ENCODE measurements at regions not wholly inside any gene's neighbourhood (a gene's known extent, or its start where the extent isn't known, plus 50 kb on each side); places are given as distances from the start of the nearest gene placed in this dataset.

DNA sequence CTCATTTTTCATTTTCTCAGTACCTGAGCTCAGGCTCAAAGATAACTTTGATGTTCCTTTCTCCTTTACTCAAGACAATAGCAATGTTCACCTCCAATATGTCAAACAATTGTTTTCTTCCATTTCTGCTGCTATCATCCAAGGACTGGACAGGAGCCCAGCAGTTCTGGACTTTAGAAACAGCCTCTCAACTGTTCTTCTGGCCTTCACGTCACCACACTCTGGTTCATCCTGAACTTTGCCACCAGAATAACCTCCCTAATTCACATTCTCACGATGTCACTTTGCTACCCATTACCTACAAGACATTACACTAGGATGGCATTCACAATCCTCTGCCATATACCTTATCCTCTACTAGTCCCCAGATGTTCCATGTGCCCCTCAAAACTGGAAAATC is 60.6 kb upstream of the PLEKHG1 start:
- no peaks in the 10 kb centered on the region for H3K9me3 Mint-ChIP-seq
- no peaks in the 10 kb centered on the region for H3K36me3 Mint-ChIP-seq
- ATAC-seq (replicated peaks in 1 of 4) (no peak), DNase-seq (no peak)
- H3K27ac Mint-ChIP-seq, result no peak overlapping the region
- 93% methylated on average over 2 of the region's 2 CpGs for WGBS (ENCODE audit: insufficient coverage)
- POLR2A ChIA-PET, result interaction anchor here in 1 of 2 donors (0.6 kb wide), 1 partner anchor 281 kb away, joined by 4 read pairs; no protein-coding TSS in a partner anchor
- H3K27me3 ChIP-seq (replicated peaks in 1 of 2; ENCODE audit: control insufficient read depth in 2 of 2, extremely low read depth in 1 of 2, insufficient read depth in 2 of 2, low read length in 1 of 2), result peaks cover 0 to 8% of the 10 kb centered on the region in 2 experiments
- CTCF ChIA-PET, result no interaction called here
- H3K4me3 ChIP-seq (ENCODE audit: control insufficient read depth in 1 of 2, extremely low read depth in 1 of 2, low read length in 1 of 2), result no peak overlapping the region
- no peaks in the 10 kb centered on the region for H3K9me3 ChIP-seq
- H3K4me1 ChIP-seq (ENCODE audit: control insufficient read depth in 1 of 2, extremely low read depth in 1 of 2, insufficient read depth in 2 of 2, low read length in 2 of 2), result no peaks in the 10 kb centered on the region
- no peaks in the 10 kb centered on the region for H3K36me3 ChIP-seq (ENCODE audit: control insufficient read depth in 2 of 2, extremely low read depth in 1 of 2, insufficient read depth in 1 of 2, low read length in 1 of 2)
- no peak overlapping the region for H3K4me3 Mint-ChIP-seq
- peaks cover 17 to 25% of the 10 kb centered on the region in 2 donors for H3K27me3 Mint-ChIP-seq
- no peak overlapping the region for H3K27ac ChIP-seq (ENCODE audit: low read length)
- H3K4me1 Mint-ChIP-seq, result no peaks in the 10 kb centered on the region

DNA sequence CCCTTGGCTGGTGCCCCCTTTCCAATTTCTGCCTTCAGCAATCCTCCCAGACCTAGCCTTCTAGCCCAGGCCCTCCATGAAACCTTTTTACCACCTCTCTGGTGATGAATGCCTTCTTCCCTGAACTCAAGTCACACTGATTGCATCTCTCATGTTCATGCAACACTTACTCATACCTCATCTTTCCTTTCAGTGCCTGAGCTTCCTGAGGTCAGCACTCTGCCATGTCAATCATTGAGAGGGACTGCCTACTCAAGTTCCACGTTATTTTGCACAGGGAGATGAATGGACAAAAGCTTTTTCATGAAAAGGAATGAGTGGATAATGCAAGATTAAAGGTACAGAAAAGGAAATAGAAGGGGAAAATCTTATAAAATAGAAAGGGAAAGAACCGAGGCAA is 60.1 kb upstream of the PLEKHG1 start:
- no peak overlapping the region for H3K27ac Mint-ChIP-seq
- no peaks in the 10 kb centered on the region for H3K36me3 Mint-ChIP-seq
- no peaks in the 10 kb centered on the region for H3K9me3 ChIP-seq
- H3K4me1 ChIP-seq (ENCODE audit: control insufficient read depth in 1 of 2, extremely low read depth in 1 of 2, insufficient read depth in 2 of 2, low read length in 2 of 2), result no peaks in the 10 kb centered on the region
- H3K27me3 Mint-ChIP-seq, result peaks cover 17 to 25% of the 10 kb centered on the region in 2 donors
- no peaks in the 10 kb centered on the region for H3K36me3 ChIP-seq (ENCODE audit: control insufficient read depth in 2 of 2, extremely low read depth in 1 of 2, insufficient read depth in 1 of 2, low read length in 1 of 2)
- H3K9me3 Mint-ChIP-seq, result no peaks in the 10 kb centered on the region
- WGBS (ENCODE audit: insufficient coverage), result 83% methylated on average over 1 of the region's 2 CpGs
- ATAC-seq (replicated peaks in 1 of 4) (no peak), DNase-seq (no peak)
- no peak overlapping the region for H3K4me3 Mint-ChIP-seq
- no peak overlapping the region for H3K4me3 ChIP-seq (ENCODE audit: control insufficient read depth in 1 of 2, extremely low read depth in 1 of 2, low read length in 1 of 2)
- no peak overlapping the region for H3K27ac ChIP-seq (ENCODE audit: low read length)
- ChIA-PET CTCF (no interaction called here), POLR2A (no interaction called here)
- peaks cover 0 to 8% of the 10 kb centered on the region in 2 experiments for H3K27me3 ChIP-seq (replicated peaks in 1 of 2; ENCODE audit: control insufficient read depth in 2 of 2, extremely low read depth in 1 of 2, insufficient read depth in 2 of 2, low read length in 1 of 2)
- H3K4me1 Mint-ChIP-seq, result no peaks in the 10 kb centered on the region

DNA sequence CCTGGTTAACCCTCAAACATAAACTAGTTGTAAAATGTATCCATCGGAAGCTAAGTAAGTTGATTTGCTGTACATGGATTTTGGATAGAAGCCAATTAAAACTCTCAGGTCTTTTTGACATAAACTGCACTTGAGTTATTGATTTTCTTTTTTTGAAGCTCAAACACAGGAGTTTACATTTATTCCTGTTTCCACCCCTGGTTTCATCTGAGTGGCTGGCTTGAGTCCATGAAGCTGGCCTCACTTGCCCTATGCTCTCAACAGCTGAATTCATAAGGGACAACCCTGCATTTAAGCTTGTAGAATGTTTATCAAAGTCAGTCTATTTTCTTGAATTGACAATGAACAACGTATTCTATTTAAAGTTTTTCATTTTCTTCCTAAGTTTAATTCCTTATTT is 58.1 kb upstream of the PLEKHG1 start:
- CTCF ChIA-PET, result no interaction called here
- peaks cover 15 to 28% of the 10 kb centered on the region in 2 donors for H3K27me3 Mint-ChIP-seq
- no peaks in the 10 kb centered on the region for H3K36me3 Mint-ChIP-seq
- no CpG with 5 or more reads among the region's 2 CpGs for WGBS (ENCODE audit: insufficient coverage)
- no peak overlapping the region for H3K4me3 Mint-ChIP-seq
- DNase-seq (no peak), ATAC-seq (replicated peaks in 1 of 4) (no peak)
- Histone ChIP-seq H3K27ac (ENCODE audit: low read length) (no peak overlapping the region), H3K36me3 (ENCODE audit: control insufficient read depth in 2 of 2, extremely low read depth in 1 of 2, insufficient read depth in 1 of 2, low read length in 1 of 2) (no peaks in the 10 kb centered on the region), H3K4me1 (ENCODE audit: control insufficient read depth in 1 of 2, extremely low read depth in 1 of 2, insufficient read depth in 2 of 2, low read length in 2 of 2) (no peaks in the 10 kb centered on the region), H3K4me3 (ENCODE audit: control insufficient read depth in 1 of 2, extremely low read depth in 1 of 2, low read length in 1 of 2) (no peak overlapping the region), H3K27me3 (replicated peaks in 1 of 2; ENCODE audit: control insufficient read depth in 2 of 2, extremely low read depth in 1 of 2, insufficient read depth in 2 of 2, low read length in 1 of 2) (peaks cover 0 to 10% of the 10 kb centered on the region in 2 experiments), H3K9me3 (no peaks in the 10 kb centered on the region)
- no peak overlapping the region for H3K27ac Mint-ChIP-seq
- POLR2A ChIA-PET, result no interaction called here
- H3K4me1 Mint-ChIP-seq, result no peaks in the 10 kb centered on the region
- H3K9me3 Mint-ChIP-seq, result no peaks in the 10 kb centered on the region

GRCh38 chr6:150543178-150543577 is 56.5 kb upstream of the PLEKHG1 start:
- Histone ChIP-seq H3K4me1 (ENCODE audit: control insufficient read depth in 1 of 2, extremely low read depth in 1 of 2, insufficient read depth in 2 of 2, low read length in 2 of 2) (no peaks in the 10 kb centered on the region), H3K27me3 (replicated peaks in 1 of 2; ENCODE audit: control insufficient read depth in 2 of 2, extremely low read depth in 1 of 2, insufficient read depth in 2 of 2, low read length in 1 of 2) (peaks cover 0 to 11% of the 10 kb centered on the region in 2 experiments), H3K9me3 (no peaks in the 10 kb centered on the region), H3K27ac (ENCODE audit: low read length) (no peak overlapping the region), H3K36me3 (ENCODE audit: control insufficient read depth in 2 of 2, extremely low read depth in 1 of 2, insufficient read depth in 1 of 2, low read length in 1 of 2) (no peaks in the 10 kb centered on the region), H3K4me3 (ENCODE audit: control insufficient read depth in 1 of 2, extremely low read depth in 1 of 2, low read length in 1 of 2) (no peak overlapping the region)
- POLR2A ChIA-PET, result no interaction called here
- Mint-ChIP-seq H3K27me3 (peaks cover 21 to 35% of the 10 kb centered on the region in 2 donors), H3K4me3 (no peak overlapping the region), H3K4me1 (no peaks in the 10 kb centered on the region), H3K27ac (no peak overlapping the region), H3K9me3 (no peaks in the 10 kb centered on the region), H3K36me3 (no peaks in the 10 kb centered on the region)
- CTCF ChIA-PET, result no interaction called here
- DNase-seq (no peak), ATAC-seq (replicated peaks in 1 of 4) (no peak)

GRCh38 chr6:150544793-150545192 is 54.9 kb upstream of the PLEKHG1 start:
- Histone ChIP-seq H3K36me3 (ENCODE audit: control insufficient read depth in 2 of 2, extremely low read depth in 1 of 2, insufficient read depth in 1 of 2, low read length in 1 of 2) (no peaks in the 10 kb centered on the region), H3K27me3 (replicated peaks in 1 of 2; ENCODE audit: control insufficient read depth in 2 of 2, extremely low read depth in 1 of 2, insufficient read depth in 2 of 2, low read length in 1 of 2) (peaks cover 0 to 17% of the 10 kb centered on the region in 2 experiments), H3K4me1 (ENCODE audit: control insufficient read depth in 1 of 2, extremely low read depth in 1 of 2, insufficient read depth in 2 of 2, low read length in 2 of 2) (no peaks in the 10 kb centered on the region), H3K27ac (ENCODE audit: low read length) (no peak overlapping the region), H3K9me3 (no peaks in the 10 kb centered on the region), H3K4me3 (ENCODE audit: control insufficient read depth in 1 of 2, extremely low read depth in 1 of 2, low read length in 1 of 2) (no peak overlapping the region)
- peaks cover 16 to 28% of the 10 kb centered on the region in 2 donors for H3K27me3 Mint-ChIP-seq
- POLR2A ChIA-PET, result no interaction called here
- DNase-seq, result no peak
- H3K36me3 Mint-ChIP-seq, result no peaks in the 10 kb centered on the region
- WGBS (ENCODE audit: insufficient coverage), result no CpG with 5 or more reads among the region's 2 CpGs
- no peak overlapping the region for H3K27ac Mint-ChIP-seq
- H3K4me3 Mint-ChIP-seq, result no peak overlapping the region
- CTCF ChIA-PET, result no interaction called here
- no peaks in the 10 kb centered on the region for H3K9me3 Mint-ChIP-seq
- ATAC-seq (replicated peaks in 1 of 4), result no peak
- H3K4me1 Mint-ChIP-seq, result no peaks in the 10 kb centered on the region

DNA sequence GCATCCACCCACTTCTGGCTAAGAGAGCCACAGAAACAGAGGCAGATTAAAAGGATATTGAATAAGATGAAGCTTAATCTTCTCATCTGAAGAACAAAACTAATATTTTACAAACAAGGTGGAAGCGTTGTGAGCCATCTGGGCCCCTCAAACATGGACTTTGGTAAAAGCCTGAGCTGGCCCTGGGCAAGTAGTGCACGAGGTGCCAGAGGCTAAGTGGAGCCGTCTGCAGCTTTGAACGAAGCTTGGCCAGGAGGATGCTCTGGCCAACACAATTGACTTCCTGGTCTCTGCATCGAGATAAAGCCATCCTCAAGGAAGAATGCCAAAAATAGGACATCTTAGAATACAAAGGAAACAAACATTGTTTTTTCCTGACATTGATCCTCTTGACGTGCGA is 53.2 kb upstream of the PLEKHG1 start:
- ChIA-PET POLR2A (no interaction called here), CTCF (interaction anchor here in 1 of 2 donors (0.6 kb wide), 1 partner anchor 368 kb away, joined by 3 read pairs; no protein-coding TSS in a partner anchor)
- no peak overlapping the region for H3K4me3 ChIP-seq (ENCODE audit: control insufficient read depth in 1 of 2, extremely low read depth in 1 of 2, low read length in 1 of 2)
- H3K36me3 Mint-ChIP-seq, result no peaks in the 10 kb centered on the region
- DNase-seq, result no peak
- WGBS (ENCODE audit: insufficient coverage), result 35% methylated on average over 5 of the region's 7 CpGs
- H3K36me3 ChIP-seq (ENCODE audit: control insufficient read depth in 2 of 2, extremely low read depth in 1 of 2, insufficient read depth in 1 of 2, low read length in 1 of 2), result no peaks in the 10 kb centered on the region
- H3K27ac Mint-ChIP-seq, result no peak overlapping the region
- no peak for ATAC-seq (replicated peaks in 1 of 4)
- H3K27me3 ChIP-seq (replicated peaks in 1 of 2; ENCODE audit: control insufficient read depth in 2 of 2, extremely low read depth in 1 of 2, insufficient read depth in 2 of 2, low read length in 1 of 2), result peaks cover 0 to 19% of the 10 kb centered on the region in 2 experiments
- H3K4me1 Mint-ChIP-seq, result no peaks in the 10 kb centered on the region
- H3K4me1 ChIP-seq (ENCODE audit: control insufficient read depth in 1 of 2, extremely low read depth in 1 of 2, insufficient read depth in 2 of 2, low read length in 2 of 2), result no peaks in the 10 kb centered on the region
- H3K27ac ChIP-seq (ENCODE audit: low read length), result no peak overlapping the region
- H3K9me3 Mint-ChIP-seq, result no peaks in the 10 kb centered on the region
- H3K4me3 Mint-ChIP-seq, result no peak overlapping the region
- peaks cover 16 to 19% of the 10 kb centered on the region in 2 donors for H3K27me3 Mint-ChIP-seq
- H3K9me3 ChIP-seq, result no peaks in the 10 kb centered on the region

GRCh38 chr6:150547502-150548222 is 52.0 kb upstream of the PLEKHG1 start:
- ATAC-seq (replicated peaks in 1 of 4) (no peak), DNase-seq (no peak)
- Mint-ChIP-seq H3K9me3 (no peaks in the 10 kb centered on the region), H3K4me3 (no peak overlapping the region), H3K27me3 (peaks cover 16 to 24% of the 10 kb centered on the region in 2 donors), H3K4me1 (no peaks in the 10 kb centered on the region), H3K27ac (no peak overlapping the region), H3K36me3 (no peaks in the 10 kb centered on the region)
- no peaks in the 10 kb centered on the region for H3K4me1 ChIP-seq (ENCODE audit: control insufficient read depth in 1 of 2, extremely low read depth in 1 of 2, insufficient read depth in 2 of 2, low read length in 2 of 2)
- H3K9me3 ChIP-seq, result no peaks in the 10 kb centered on the region
- no peak overlapping the region for H3K27ac ChIP-seq (ENCODE audit: low read length)
- ChIA-PET CTCF (no interaction called here), POLR2A (no interaction called here)
- no peaks in the 10 kb centered on the region for H3K36me3 ChIP-seq (ENCODE audit: control insufficient read depth in 2 of 2, extremely low read depth in 1 of 2, insufficient read depth in 1 of 2, low read length in 1 of 2)
- H3K27me3 ChIP-seq (replicated peaks in 1 of 2; ENCODE audit: control insufficient read depth in 2 of 2, extremely low read depth in 1 of 2, insufficient read depth in 2 of 2, low read length in 1 of 2), result peaks cover 0 to 21% of the 10 kb centered on the region in 2 experiments
- no peak overlapping the region for H3K4me3 ChIP-seq (ENCODE audit: control insufficient read depth in 1 of 2, extremely low read depth in 1 of 2, low read length in 1 of 2)
- 93% methylated on average over 5 of the region's 11 CpGs for WGBS (ENCODE audit: insufficient coverage)

Data from T-cell (primary cell).